GM03348 (cell line): ENCODE measurements at regions not wholly inside any gene's neighbourhood (a gene's known extent, or its start where the extent isn't known, plus 50 kb on each side); places are given as distances from the start of the nearest gene placed in this dataset.

Source experiments
- DNase-seq: peaks from one replicate; pipeline ENCODE4 v3.0.0; 2012; ENCODE audit warnings: low spot score

- no peak for DNase-seq
These were observed 225.3 kb upstream of the PPP2R3A start for GRCh38 chr3:135740211-135740610.

GRCh38 chr3:135740751-135741150 lies 224.8 kb upstream of the PPP2R3A start:
- DNase-seq: no peak

GRCh38 chr3:135751991-135752390 lies 213.5 kb upstream of the PPP2R3A start:
- no peak for DNase-seq

- DNase-seq: no peak
These were observed 212.7 kb upstream of the PPP2R3A start for GRCh38 chr3:135752851-135753250.

GRCh38 chr3:135753506-135753905 lies 212.0 kb upstream of the PPP2R3A start:
- DNase-seq: no peak

GRCh38 chr3:135755330-135756105 lies 210.0 kb upstream of the PPP2R3A start:
- no peak for DNase-seq

GRCh38 chr3:135756106-135756668 lies 209.3 kb upstream of the PPP2R3A start:
- DNase-seq: no peak

GRCh38 chr3:135757421-135757820 lies 208.1 kb upstream of the PPP2R3A start:
- DNase-seq: no peak

GRCh38 chr3:135758961-135759360 lies 206.6 kb upstream of the PPP2R3A start:
- no peak for DNase-seq

GRCh38 chr3:135759651-135760050 lies 205.9 kb upstream of the PPP2R3A start:
- DNase-seq: no peak

- DNase-seq: no peak
These were observed 204.9 kb upstream of the PPP2R3A start for GRCh38 chr3:135760581-135760980.

GRCh38 chr3:135762188-135762856 lies 203.2 kb upstream of the PPP2R3A start:
- DNase-seq: no peak

- DNase-seq: no peak
These were observed 199.4 kb upstream of the PPP2R3A start for GRCh38 chr3:135766115-135766514.

GRCh38 chr3:135771760-135772159 lies 193.8 kb upstream of the PPP2R3A start:
- DNase-seq: no peak

- DNase-seq: no peak
These were observed 186.5 kb upstream of the PPP2R3A start for GRCh38 chr3:135779024-135779423.

GRCh38 chr3:135779590-135780235 lies 185.8 kb upstream of the PPP2R3A start:
- DNase-seq: no peak

GRCh38 chr3:135781026-135781815 lies 184.3 kb upstream of the PPP2R3A start:
- no peak for DNase-seq

- DNase-seq: no peak
These were observed 181.0 kb upstream of the PPP2R3A start for GRCh38 chr3:135784557-135784956.

- no peak for DNase-seq
These were observed 177.4 kb upstream of the PPP2R3A start for GRCh38 chr3:135788146-135788545.

- no peak for DNase-seq
These were observed 176.6 kb upstream of the PPP2R3A start for GRCh38 chr3:135788978-135789377.

GRCh38 chr3:135792174-135792573 lies 173.4 kb upstream of the PPP2R3A start:
- DNase-seq: no peak

GRCh38 chr3:135792858-135793475 lies 172.6 kb upstream of the PPP2R3A start:
- no peak for DNase-seq
